Neural cell (in vitro differentiated cells): ENCODE measurements at regions not wholly inside any gene's neighbourhood (a gene's known extent, or its start where the extent isn't known, plus 50 kb on each side); places are given as distances from the start of the nearest gene placed in this dataset.

Experiments used
- SMC3 ChIP-seq: fragments of 450-650 bp; conservative IDR thresholded peaks from 2 replicates; pipeline ENCODE4 v1.6.1; 2014; ENCODE audit warnings: antibody characterized with exemption, mild to moderate bottlenecking, moderate library complexity; ENCODE audit not compliant: poor library complexity
- TF ChIP-seq, protein P1 (sequence below): fragments of 450-650 bp; IDR thresholded peaks from 2 replicates; pipeline ENCODE4 v1.5.1; 2014; ENCODE audit warnings: antibody characterized with exemption, mild to moderate bottlenecking, moderate library complexity; ENCODE audit not compliant: poor library complexity, severe bottlenecking

GRCh38 chr10:124204726-124205125 lies 111.3 kb upstream of the CHST15 start:
- TF ChIP-seq, protein P1, sequence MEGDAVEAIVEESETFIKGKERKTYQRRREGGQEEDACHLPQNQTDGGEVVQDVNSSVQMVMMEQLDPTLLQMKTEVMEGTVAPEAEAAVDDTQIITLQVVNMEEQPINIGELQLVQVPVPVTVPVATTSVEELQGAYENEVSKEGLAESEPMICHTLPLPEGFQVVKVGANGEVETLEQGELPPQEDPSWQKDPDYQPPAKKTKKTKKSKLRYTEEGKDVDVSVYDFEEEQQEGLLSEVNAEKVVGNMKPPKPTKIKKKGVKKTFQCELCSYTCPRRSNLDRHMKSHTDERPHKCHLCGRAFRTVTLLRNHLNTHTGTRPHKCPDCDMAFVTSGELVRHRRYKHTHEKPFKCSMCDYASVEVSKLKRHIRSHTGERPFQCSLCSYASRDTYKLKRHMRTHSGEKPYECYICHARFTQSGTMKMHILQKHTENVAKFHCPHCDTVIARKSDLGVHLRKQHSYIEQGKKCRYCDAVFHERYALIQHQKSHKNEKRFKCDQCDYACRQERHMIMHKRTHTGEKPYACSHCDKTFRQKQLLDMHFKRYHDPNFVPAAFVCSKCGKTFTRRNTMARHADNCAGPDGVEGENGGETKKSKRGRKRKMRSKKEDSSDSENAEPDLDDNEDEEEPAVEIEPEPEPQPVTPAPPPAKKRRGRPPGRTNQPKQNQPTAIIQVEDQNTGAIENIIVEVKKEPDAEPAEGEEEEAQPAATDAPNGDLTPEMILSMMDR = no peak
- TF ChIP-seq SMC3 = no peak
